ENCODE measurements at regions not wholly inside any gene's neighbourhood (a gene's known extent, or its start where the extent isn't known, plus 50 kb on each side); places are given as distances from the start of the nearest gene placed in this dataset.
"Not testable (repeated sequence)": the region's sequence is repeated elsewhere in the genome, so short reads cannot be mapped to it uniquely, and the experiment has no call there.

- in situ Hi-C loops (cut with MboI; ENCODE audit: low pct_unique_long_range_greater_than_20kb, low sequenced_read_pairs, unreplicated experiment) = no loop called here
- DNase-seq (ENCODE audit: low spot score) = no peak
- TF ChIP-seq CTCF (IDR thresholded peaks at IDR 0.05; ENCODE audit: extremely low read depth, insufficient read depth, missing control alignments) = no peak
Measured at GRCh38 chr6:133805876-133806275, 83.0 kb upstream of the TCF21 start.

GRCh38 chr6:133806382-133807140, 82.4 kb upstream of the TCF21 start:
- TF ChIP-seq CTCF (IDR thresholded peaks at IDR 0.05; ENCODE audit: extremely low read depth, insufficient read depth, missing control alignments) = no peak
- in situ Hi-C loops (cut with MboI; ENCODE audit: low pct_unique_long_range_greater_than_20kb, low sequenced_read_pairs, unreplicated experiment) = no loop called here
- no peak for DNase-seq (ENCODE audit: low spot score)

GRCh38 chr6:133807501-133807900, 81.4 kb upstream of the TCF21 start:
- DNase-seq (ENCODE audit: low spot score) = no peak
- TF ChIP-seq CTCF (IDR thresholded peaks at IDR 0.05; ENCODE audit: extremely low read depth, insufficient read depth, missing control alignments) = no peak
- in situ Hi-C loops (cut with MboI; ENCODE audit: low pct_unique_long_range_greater_than_20kb, low sequenced_read_pairs, unreplicated experiment) = no loop called here

GRCh38 chr6:133809406-133809805, 79.5 kb upstream of the TCF21 start:
- in situ Hi-C loops (cut with MboI; ENCODE audit: low pct_unique_long_range_greater_than_20kb, low sequenced_read_pairs, unreplicated experiment) = no loop called here
- TF ChIP-seq CTCF (IDR thresholded peaks at IDR 0.05; ENCODE audit: extremely low read depth, insufficient read depth, missing control alignments) = no peak
- no peak for DNase-seq (ENCODE audit: low spot score)

GRCh38 chr6:133811557-133811956, 77.4 kb upstream of the TCF21 start:
- TF ChIP-seq CTCF (IDR thresholded peaks at IDR 0.05; ENCODE audit: extremely low read depth, insufficient read depth, missing control alignments) = no peak
- in situ Hi-C loops (cut with MboI; ENCODE audit: low pct_unique_long_range_greater_than_20kb, low sequenced_read_pairs, unreplicated experiment) = no loop called here
- no peak for DNase-seq (ENCODE audit: low spot score)

- in situ Hi-C loops (cut with MboI; ENCODE audit: low pct_unique_long_range_greater_than_20kb, low sequenced_read_pairs, unreplicated experiment); DNase-seq (ENCODE audit: low spot score): not testable (repeated sequence)
Measured at GRCh38 chr6:133812446-133812845, 76.5 kb upstream of the TCF21 start.

GRCh38 chr6:133814238-133814637, 74.7 kb upstream of the TCF21 start:
- no peak for TF ChIP-seq CTCF (IDR thresholded peaks at IDR 0.05; ENCODE audit: extremely low read depth, insufficient read depth, missing control alignments)
- in situ Hi-C loops (cut with MboI; ENCODE audit: low pct_unique_long_range_greater_than_20kb, low sequenced_read_pairs, unreplicated experiment) = no loop called here
- no peak for DNase-seq (ENCODE audit: low spot score)
